Upper lobe of left lung (tissue), 6 donors: ENCODE measurements at regions not wholly inside any gene's neighbourhood (a gene's known extent, or its start where the extent isn't known, plus 50 kb on each side); places are given as distances from the start of the nearest gene placed in this dataset.

Experiments
- ATAC-seq, 2 donors: fragments of 200-7000 bp; cut with Tn5 transposase; one replicate each; pipeline ENCODE4 v1.9.1; 2022; ENCODE audit warnings: mild to moderate bottlenecking in 2 of 2, moderate library complexity in 2 of 2; ENCODE audit not compliant: low FRiP score in 2 of 2
- DNase-seq, 2 donors: peaks; one replicate each; pipeline ENCODE4 v3.0.0-alpha.2; 2019 to 2020
- H3K27ac ChIP-seq, 4 donors: fragments of 200-600 bp; sonication (generic); one replicate each; pipeline ENCODE4 v1.5.1; 2016 to 2019
- H3K27me3 ChIP-seq, 4 donors: fragments of 200-600 bp; sonication (generic); one replicate each; pipeline ENCODE4 v1.5.1; 2017 to 2019
- H3K36me3 ChIP-seq, 4 donors: fragments of 200-600 bp; sonication (generic); one replicate each; pipeline ENCODE4 v1.5.1; 2016 to 2019
- H3K4me1 ChIP-seq, 4 donors: fragments of 200-600 bp; sonication (generic); one replicate each; pipeline ENCODE4 v1.5.1; 2018 to 2019
- H3K4me3 ChIP-seq, 4 donors: fragments of 200-600 bp; sonication (generic); one replicate each; pipeline ENCODE4 v1.5.1; 2017 to 2019; ENCODE audit warnings: mild to moderate bottlenecking in 2 of 4, moderate library complexity in 1 of 4
- H3K9me3 ChIP-seq, 4 donors: fragments of 200-600 bp; sonication (generic); one replicate each; pipeline ENCODE4 v1.5.1; 2018 to 2019
- EP300 ChIP-seq, 4 donors: sonication (generic); formaldehyde crosslinking; IDR thresholded peaks; one replicate each; pipeline ENCODE4 v1.5.1; 2017; ENCODE audit warnings: antibody characterized with exemption in 4 of 4, control low read depth in 2 of 4
- POLR2A ChIP-seq, 4 donors: fragments of 450-650 bp; IDR thresholded peaks; one replicate each; pipeline ENCODE4 v1.5.1; 2016 to 2017; ENCODE audit warnings: antibody characterized with exemption in 4 of 4, mild to moderate bottlenecking in 2 of 4
- POLR2AphosphoS5 ChIP-seq, 2 donors: sonication (generic); formaldehyde crosslinking; IDR thresholded peaks; one replicate each; pipeline ENCODE4 v1.5.1; 2017; ENCODE audit warnings: antibody characterized with exemption in 2 of 2
- WGBS, 2 donors: methylation state at CpG; one replicate each; pipeline ENCODE4 v1.1.5; 2017 to 2018; 5-methylcytosine and 5-hydroxymethylcytosine counted together
- TF ChIP-seq, protein P1 (sequence below), 6 experiments: fragments of 450-650 bp in 4 of 6; fragments of 200-600 bp in 2 of 6; sonication (generic) in 2 of 6; IDR thresholded peaks; one replicate each; pipeline ENCODE4 v1.5.1; 2016 to 2019; ENCODE audit warnings: antibody characterized with exemption in 6 of 6
- donor health status: DM: no; HTN: no; CAD: no; lungs with moderate emphysema.
- donor health status: DM: no; HTN: yes; CAD: no; lungs with severe emphysema.

DNA sequence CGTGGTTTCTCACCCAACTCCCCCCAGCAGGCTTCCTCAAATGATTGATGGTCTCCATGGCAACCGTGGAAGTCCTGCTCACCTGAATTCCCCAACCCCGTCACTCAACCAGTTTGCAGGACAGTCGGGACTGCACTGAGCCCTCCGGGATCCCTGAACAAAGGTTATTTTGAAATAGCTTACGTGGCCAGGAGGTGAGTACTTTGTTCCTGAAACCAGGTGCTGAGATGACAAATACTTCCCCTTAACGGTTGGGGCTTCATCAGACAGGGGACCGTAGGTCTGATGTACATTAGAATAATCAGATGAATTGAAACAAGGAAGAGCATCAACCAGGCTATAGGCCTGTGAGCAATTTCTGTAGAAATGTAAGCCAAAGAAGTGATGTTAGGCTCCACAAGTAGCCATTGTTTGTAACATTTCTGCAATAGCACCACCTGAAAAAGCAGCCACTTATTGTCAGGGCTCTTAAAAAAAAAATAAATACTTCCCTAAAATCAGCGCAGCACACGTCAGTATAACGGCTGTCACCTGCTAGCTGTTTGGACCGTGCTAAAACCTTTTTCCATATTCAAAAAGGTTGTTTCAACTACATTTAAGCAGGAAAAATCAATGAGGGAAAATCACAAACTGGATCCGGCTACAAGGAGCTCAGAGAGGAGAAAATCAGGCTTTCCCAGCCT lies 206.4 kb upstream of the ID2 start:
- no peaks in the 10 kb centered on the region for H3K27me3 ChIP-seq
- peak overlapping the region in 2 of 4 donors; percentile 22 to 68 for H3K27ac ChIP-seq
- peaks cover 19 to 44% (median 35%) of the 10 kb centered on the region in 4 donors for H3K4me1 ChIP-seq
- H3K4me3 ChIP-seq: no peak overlapping the region
- H3K36me3 ChIP-seq: no peaks in the 10 kb centered on the region
- ATAC-seq: no peak
- H3K9me3 ChIP-seq: no peaks in the 10 kb centered on the region
- WGBS, 2 donors: 43 to 62% methylated on average over 13 of the region's 13 CpGs
- DNase-seq: no peak
- TF ChIP-seq, protein P1, sequence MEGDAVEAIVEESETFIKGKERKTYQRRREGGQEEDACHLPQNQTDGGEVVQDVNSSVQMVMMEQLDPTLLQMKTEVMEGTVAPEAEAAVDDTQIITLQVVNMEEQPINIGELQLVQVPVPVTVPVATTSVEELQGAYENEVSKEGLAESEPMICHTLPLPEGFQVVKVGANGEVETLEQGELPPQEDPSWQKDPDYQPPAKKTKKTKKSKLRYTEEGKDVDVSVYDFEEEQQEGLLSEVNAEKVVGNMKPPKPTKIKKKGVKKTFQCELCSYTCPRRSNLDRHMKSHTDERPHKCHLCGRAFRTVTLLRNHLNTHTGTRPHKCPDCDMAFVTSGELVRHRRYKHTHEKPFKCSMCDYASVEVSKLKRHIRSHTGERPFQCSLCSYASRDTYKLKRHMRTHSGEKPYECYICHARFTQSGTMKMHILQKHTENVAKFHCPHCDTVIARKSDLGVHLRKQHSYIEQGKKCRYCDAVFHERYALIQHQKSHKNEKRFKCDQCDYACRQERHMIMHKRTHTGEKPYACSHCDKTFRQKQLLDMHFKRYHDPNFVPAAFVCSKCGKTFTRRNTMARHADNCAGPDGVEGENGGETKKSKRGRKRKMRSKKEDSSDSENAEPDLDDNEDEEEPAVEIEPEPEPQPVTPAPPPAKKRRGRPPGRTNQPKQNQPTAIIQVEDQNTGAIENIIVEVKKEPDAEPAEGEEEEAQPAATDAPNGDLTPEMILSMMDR (IDR thresholded peaks at IDR 0.05): no peak
- TF ChIP-seq POLR2A (IDR thresholded peaks at IDR 0.05) (no peak), EP300 (IDR thresholded peaks at IDR 0.05) (no peak), POLR2AphosphoS5 (IDR thresholded peaks at IDR 0.05) (no peak)

DNA sequence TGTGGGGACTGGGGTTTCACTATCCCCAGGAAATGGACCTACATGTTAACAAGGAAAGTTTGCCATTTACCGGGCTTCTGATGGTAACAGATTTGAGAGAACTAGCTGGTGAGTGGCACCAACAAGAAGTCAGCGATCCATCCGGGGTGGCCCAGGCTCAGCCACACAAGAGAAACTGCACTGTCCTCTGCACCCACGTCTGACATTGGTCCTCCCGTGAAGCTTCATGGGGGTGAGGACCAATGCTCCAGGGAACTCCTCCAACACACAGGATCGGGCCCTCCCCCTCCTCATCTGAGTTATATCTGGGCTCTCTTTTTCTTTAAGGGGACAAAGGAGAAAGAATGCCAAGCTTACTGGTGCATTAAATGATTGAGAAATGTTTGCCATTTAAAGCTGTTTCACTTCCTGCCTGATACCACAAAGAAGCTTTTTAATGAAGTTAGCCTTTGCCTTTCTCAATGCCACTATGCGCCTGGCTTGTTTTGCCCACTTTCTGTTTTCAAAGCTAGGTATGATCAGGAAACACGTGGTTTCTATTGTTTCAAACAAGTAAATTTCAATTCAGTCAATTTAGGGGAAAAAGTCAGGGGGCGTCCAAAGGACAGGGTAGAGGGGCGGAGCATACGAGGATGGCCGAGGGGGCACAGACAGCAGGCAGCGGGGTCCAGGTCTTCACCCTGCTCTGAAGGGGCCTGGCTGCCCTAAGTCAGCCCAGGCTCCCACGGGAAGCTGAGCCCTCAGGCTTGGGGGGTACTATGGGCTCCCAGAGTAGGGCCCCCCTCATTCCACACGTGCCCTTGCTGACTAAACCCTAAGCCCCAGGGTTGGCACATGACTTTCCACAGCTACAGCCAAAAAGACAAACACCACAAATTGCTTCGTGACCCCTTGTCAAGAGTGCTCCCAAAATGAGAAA lies 204.0 kb upstream of the ID2 start:
- TF ChIP-seq, protein P1 (IDR thresholded peaks at IDR 0.05): no peak
- peak in 1 of 2 donors; percentile 47 for ATAC-seq
- H3K4me1 ChIP-seq: peaks cover 16 to 34% (median 31%) of the 10 kb centered on the region in 4 donors
- H3K9me3 ChIP-seq: no peaks in the 10 kb centered on the region
- DNase-seq: peak in 1 of 2 donors; percentile 39
- H3K27ac ChIP-seq: peak overlapping the region; percentile 14 to 79 (median 64)
- no peaks in the 10 kb centered on the region for H3K36me3 ChIP-seq
- no peaks in the 10 kb centered on the region for H3K27me3 ChIP-seq
- WGBS, 2 donors: 48 to 55% methylated on average over 12 to 16 of the region's 16 CpGs
- H3K4me3 ChIP-seq: peak overlapping the region in 1 of 4 donors; percentile 15

DNA sequence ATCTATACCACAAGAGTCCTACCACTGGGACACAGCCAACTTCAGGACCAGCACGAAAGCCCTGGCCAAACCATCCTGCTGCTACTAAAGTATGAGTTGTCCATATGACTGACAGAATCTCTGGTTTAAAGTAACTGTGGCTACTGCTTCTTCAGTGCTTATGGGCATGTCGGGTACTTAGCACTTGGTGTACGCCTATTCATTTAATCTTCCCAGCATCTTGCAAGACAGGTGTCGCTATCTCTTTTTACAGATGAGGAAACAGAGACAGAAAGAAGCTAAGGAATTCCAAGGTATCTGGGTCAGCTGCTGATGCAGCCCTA lies 203.4 kb upstream of the ID2 start:
- TF ChIP-seq EP300 (IDR thresholded peaks at IDR 0.05) (no peak), POLR2A (IDR thresholded peaks at IDR 0.05) (no peak), POLR2AphosphoS5 (IDR thresholded peaks at IDR 0.05) (no peak)
- TF ChIP-seq, protein P1 (IDR thresholded peaks at IDR 0.05): no peak
- Histone ChIP-seq H3K9me3 (no peaks in the 10 kb centered on the region), H3K4me1 (peaks cover 16 to 33% (median 31%) of the 10 kb centered on the region in 4 donors), H3K27ac (peak overlapping the region in 2 of 4 donors; percentile 68 to 79), H3K36me3 (no peaks in the 10 kb centered on the region), H3K4me3 (no peak overlapping the region), H3K27me3 (no peaks in the 10 kb centered on the region)
- DNase-seq (peak in 1 of 2 donors; percentile 21), ATAC-seq (no peak)
- 80 to 87% methylated on average over 3 to 4 of the region's 4 CpGs for WGBS, 2 donors

DNA sequence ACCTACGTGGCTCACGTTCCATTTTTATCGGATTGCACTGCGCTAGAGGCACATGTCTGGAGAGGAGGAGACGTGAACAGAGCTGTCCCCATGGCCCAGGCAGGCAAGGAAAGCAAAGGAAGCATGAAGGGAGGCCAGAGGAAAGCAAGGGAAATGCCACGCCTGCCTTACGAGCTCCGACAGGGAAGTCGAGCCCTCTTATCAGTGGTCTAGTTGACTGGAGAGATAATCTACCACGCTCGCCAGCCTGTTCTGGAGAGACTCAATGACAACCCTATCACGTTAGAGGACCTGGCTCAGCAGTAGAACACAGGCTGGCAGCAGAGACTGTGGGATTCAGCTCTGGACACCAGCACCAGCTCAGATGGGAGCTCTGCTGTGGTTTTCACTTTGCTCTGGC lies 202.6 kb upstream of the ID2 start:
- DNase-seq (peak in 1 of 2 donors; percentile 24), ATAC-seq (no peak)
- Histone ChIP-seq H3K27ac (no peak overlapping the region), H3K4me1 (peaks cover 16 to 33% (median 31%) of the 10 kb centered on the region in 4 donors), H3K36me3 (no peaks in the 10 kb centered on the region), H3K9me3 (no peaks in the 10 kb centered on the region), H3K27me3 (no peaks in the 10 kb centered on the region), H3K4me3 (no peak overlapping the region)
- 64 to 66% methylated on average over 12 of the region's 12 CpGs for WGBS, 2 donors
- TF ChIP-seq, protein P1 (IDR thresholded peaks at IDR 0.05): no peak
- TF ChIP-seq EP300 (IDR thresholded peaks at IDR 0.05) (no peak), POLR2A (IDR thresholded peaks at IDR 0.05) (no peak), POLR2AphosphoS5 (IDR thresholded peaks at IDR 0.05) (no peak)
